ENCODE measurements at regions not wholly inside any gene's neighbourhood (a gene's known extent, or its start where the extent isn't known, plus 50 kb on each side); places are given as distances from the start of the nearest gene placed in this dataset.

DNA sequence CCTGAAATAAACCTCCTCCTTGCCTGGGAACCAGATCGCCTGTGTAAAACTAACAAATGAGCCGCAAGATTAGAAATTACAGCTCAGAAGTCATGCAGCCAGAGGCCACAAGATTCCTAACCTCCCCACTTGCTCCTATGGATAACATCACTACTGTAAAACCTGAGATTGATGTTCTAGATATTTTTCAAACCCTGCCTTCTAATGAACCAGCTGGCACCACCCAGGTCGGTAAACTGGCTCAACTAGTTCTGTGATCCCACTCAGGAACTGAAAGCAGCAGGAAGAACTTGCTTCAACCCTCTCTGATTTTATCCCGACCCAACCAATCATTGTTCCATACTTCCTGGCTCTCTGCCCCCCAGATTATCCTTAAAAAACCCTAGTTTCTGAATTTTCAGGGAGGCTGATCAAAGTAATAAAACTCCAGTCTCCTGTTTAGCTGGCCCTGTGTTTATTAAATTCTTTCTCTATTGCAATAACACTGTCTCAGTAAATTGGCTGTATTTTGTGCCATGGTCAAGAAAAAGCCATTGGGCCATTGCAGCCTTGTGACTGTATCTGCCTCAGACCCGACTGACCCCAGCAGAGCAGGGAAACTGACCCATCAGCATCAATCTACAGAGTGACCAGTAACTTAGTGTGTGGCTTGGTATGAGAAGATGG is 98.9 kb downstream of the RPLP1 start:
- no peak for TF ChIP-seq EP300 (IDR thresholded peaks at IDR 0.05)
- no peak for TF ChIP-seq POLR2A (IDR thresholded peaks at IDR 0.05)
- TF ChIP-seq, protein P1, sequence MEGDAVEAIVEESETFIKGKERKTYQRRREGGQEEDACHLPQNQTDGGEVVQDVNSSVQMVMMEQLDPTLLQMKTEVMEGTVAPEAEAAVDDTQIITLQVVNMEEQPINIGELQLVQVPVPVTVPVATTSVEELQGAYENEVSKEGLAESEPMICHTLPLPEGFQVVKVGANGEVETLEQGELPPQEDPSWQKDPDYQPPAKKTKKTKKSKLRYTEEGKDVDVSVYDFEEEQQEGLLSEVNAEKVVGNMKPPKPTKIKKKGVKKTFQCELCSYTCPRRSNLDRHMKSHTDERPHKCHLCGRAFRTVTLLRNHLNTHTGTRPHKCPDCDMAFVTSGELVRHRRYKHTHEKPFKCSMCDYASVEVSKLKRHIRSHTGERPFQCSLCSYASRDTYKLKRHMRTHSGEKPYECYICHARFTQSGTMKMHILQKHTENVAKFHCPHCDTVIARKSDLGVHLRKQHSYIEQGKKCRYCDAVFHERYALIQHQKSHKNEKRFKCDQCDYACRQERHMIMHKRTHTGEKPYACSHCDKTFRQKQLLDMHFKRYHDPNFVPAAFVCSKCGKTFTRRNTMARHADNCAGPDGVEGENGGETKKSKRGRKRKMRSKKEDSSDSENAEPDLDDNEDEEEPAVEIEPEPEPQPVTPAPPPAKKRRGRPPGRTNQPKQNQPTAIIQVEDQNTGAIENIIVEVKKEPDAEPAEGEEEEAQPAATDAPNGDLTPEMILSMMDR (IDR thresholded peaks at IDR 0.05), result no peak
- Histone ChIP-seq H3K27ac (no peak overlapping the region), H3K9me3 (peaks cover 0 to 3% of the 10 kb centered on the region in 2 donors), H3K36me3 (no peaks in the 10 kb centered on the region), H3K4me3 (no peak overlapping the region), H3K27me3 (no peaks in the 10 kb centered on the region), H3K4me1 (ENCODE audit: insufficient read depth) (no peaks in the 10 kb centered on the region)
- intact Hi-C loops (cut with DNase I), result no loop called here
- WGBS, 3 donors, result 76 to 83% (median 78%) methylated on average over 5 of the region's 5 CpGs
- DNase-seq, result no peak

DNA sequence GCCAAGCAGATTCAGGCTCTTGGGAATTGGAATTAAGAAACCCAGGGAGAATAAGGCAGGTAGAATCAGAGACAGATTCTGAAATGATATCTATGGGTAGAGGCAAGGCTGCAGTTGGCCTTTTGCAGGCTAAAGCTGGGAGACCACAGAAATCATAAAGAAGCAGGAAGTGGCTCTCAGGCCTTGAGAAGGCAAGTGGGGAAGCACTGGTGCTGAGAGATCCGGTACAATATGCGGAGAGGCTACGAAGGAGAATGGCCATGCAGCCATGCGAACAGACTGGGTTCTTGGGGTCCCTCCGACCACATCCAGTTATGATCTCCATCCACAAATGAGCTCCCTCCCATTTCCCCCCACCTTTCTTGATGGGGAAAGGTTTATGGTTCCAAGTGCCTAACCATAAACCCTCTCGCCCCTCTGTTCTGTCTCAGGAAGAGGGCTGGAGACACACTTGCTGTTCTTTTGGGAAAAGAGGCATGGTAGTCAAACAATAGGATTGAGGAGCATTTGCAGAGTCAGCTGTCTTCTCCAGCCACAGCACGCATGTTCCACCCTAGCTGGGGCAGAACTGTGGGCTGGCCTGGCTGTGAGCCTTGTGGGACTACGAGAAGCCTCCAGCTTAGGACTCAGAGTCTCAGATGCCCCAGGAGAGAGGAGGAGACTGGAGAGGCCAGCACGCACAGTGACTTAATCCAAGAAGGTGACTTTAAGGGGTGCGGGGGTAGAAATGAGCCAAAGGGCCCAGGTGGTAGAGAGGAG is 99.6 kb downstream of the RPLP1 start:
- peaks cover 0 to 3% of the 10 kb centered on the region in 2 donors for H3K9me3 ChIP-seq
- no peaks in the 10 kb centered on the region for H3K27me3 ChIP-seq
- DNase-seq, result no peak
- 95 to 99% (median 97%) methylated on average over 10 of the region's 10 CpGs for WGBS, 3 donors
- no peak overlapping the region for H3K27ac ChIP-seq
- H3K4me1 ChIP-seq (ENCODE audit: insufficient read depth), result no peaks in the 10 kb centered on the region
- no peak overlapping the region for H3K4me3 ChIP-seq
- no peaks in the 10 kb centered on the region for H3K36me3 ChIP-seq
- intact Hi-C loops (cut with DNase I), result no loop called here
- TF ChIP-seq, protein P1 (IDR thresholded peaks at IDR 0.05), result no peak
- TF ChIP-seq EP300 (IDR thresholded peaks at IDR 0.05) (no peak), POLR2A (IDR thresholded peaks at IDR 0.05) (no peak)

DNA sequence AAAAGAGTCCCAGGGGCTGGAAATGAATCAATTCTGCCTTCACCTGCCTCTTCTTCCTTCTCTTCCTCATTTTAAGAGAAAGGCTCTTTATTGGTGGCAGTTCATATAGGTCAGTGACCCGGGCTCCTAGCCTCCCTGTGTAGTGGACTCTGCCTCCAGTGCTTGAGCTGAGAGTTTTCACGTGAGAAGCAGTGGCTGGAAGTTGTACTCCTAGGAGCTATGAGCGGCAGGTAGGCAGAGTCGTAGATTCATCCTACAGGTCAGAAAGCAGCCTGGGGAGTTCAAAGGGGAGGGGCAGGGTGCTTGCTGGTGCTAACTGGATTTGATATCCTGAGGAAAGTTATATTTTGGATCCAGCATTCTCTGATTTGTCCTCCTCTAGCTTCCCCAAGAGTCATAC is 101.1 kb downstream of the RPLP1 start:
- no peak for DNase-seq
- intact Hi-C loops (cut with DNase I), result no loop called here
- no peak overlapping the region for H3K27ac ChIP-seq
- H3K27me3 ChIP-seq, result no peaks in the 10 kb centered on the region
- no peak overlapping the region for H3K4me3 ChIP-seq
- TF ChIP-seq EP300 (IDR thresholded peaks at IDR 0.05), result no peak
- TF ChIP-seq POLR2A (IDR thresholded peaks at IDR 0.05), result no peak
- TF ChIP-seq, protein P1 (IDR thresholded peaks at IDR 0.05), result no peak
- no peaks in the 10 kb centered on the region for H3K36me3 ChIP-seq
- 84 to 89% (median 88%) methylated on average over 4 of the region's 4 CpGs for WGBS, 3 donors
- no peaks in the 10 kb centered on the region for H3K4me1 ChIP-seq (ENCODE audit: insufficient read depth)
- H3K9me3 ChIP-seq, result peaks cover 0 to 3% of the 10 kb centered on the region in 2 donors

DNA sequence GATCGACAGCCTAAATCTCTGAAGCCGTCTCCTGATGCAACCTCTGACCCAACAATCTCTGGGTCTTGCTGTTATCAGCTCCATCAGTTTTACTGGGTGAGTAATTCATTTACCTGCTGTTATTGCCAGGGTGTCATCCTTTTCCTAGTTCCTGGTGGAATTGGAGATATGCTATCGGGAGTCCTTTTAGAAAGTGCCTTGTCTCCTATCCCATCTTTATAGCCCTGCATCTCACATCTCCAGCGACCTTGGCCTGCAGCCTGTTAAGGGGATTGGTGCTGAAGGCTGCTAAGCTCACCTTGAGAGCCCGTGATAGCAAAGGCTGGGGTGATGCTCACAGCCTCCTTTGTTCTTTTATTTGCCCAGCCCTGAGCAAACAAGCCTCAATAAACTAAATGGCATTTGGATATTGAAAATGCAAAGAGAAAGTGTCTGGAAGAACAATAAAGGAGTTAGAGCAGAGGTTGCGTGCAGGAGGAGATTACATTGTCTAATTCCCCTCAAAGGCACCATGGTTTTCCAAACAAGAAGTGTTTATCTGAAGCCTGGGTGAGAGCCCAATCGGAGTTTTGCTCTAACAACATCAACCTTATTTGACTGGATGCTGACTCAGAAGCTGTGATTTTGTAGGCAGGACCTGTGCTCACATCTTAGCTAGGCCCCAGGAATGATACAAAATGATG is 101.8 kb downstream of the RPLP1 start:
- 69 to 75% (median 69%) methylated on average over 7 of the region's 7 CpGs for WGBS, 3 donors
- intact Hi-C loops (cut with DNase I), result no loop called here
- DNase-seq, result no peak
- no peak overlapping the region for H3K4me3 ChIP-seq
- no peaks in the 10 kb centered on the region for H3K4me1 ChIP-seq (ENCODE audit: insufficient read depth)
- no peak overlapping the region for H3K27ac ChIP-seq
- H3K9me3 ChIP-seq, result peaks cover 0 to 3% of the 10 kb centered on the region in 2 donors
- TF ChIP-seq, protein P1 (IDR thresholded peaks at IDR 0.05), result no peak
- no peak for TF ChIP-seq POLR2A (IDR thresholded peaks at IDR 0.05)
- no peak for TF ChIP-seq EP300 (IDR thresholded peaks at IDR 0.05)
- H3K36me3 ChIP-seq, result no peaks in the 10 kb centered on the region
- no peaks in the 10 kb centered on the region for H3K27me3 ChIP-seq
